ENCODE measurements at regions not wholly inside any gene's neighbourhood (a gene's known extent, or its start where the extent isn't known, plus 50 kb on each side); places are given as distances from the start of the nearest gene placed in this dataset.

DNA sequence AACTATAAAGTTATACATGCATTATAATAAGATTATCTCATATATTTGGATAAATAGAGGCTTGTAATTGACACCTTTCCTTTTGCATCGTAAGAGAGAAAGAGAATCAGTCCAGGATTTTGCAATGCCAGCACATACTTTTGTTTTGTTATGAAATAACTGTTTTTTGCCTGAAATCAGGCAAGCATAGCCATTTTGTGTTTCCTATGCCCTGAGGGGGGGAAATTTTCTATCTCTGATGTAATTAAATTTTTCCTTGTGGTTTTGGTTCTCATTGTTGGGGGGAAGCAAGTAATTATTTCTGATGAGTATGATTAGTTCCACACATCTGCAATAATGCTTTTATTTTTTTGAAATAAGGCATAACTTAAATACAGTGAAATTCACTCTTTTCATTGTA lies 229.4 kb downstream of the NDFIP2 start:
- no peak overlapping the region for H3K9ac ChIP-seq (ENCODE audit: insufficient read length, low read depth)
- no peaks in the 10 kb centered on the region for H3K9me3 ChIP-seq (ENCODE audit: insufficient read depth, low read length)
- no peak for TF ChIP-seq ZNF274 (IDR thresholded peaks at IDR 0.05; ENCODE audit: low read depth, low read length)
- H3K4me3 ChIP-seq (ENCODE audit: insufficient read length, low read depth): no peak overlapping the region
- H3K4me1 ChIP-seq (ENCODE audit: insufficient read depth, insufficient read length): no peaks in the 10 kb centered on the region
- H3K27me3 ChIP-seq (ENCODE audit: insufficient read depth, insufficient read length): no peaks in the 10 kb centered on the region
- no peak for DNase-seq (ENCODE audit: low read depth, low spot score)
- H3K36me3 ChIP-seq (ENCODE audit: insufficient read depth, insufficient read length, low read length): no peaks in the 10 kb centered on the region

DNA sequence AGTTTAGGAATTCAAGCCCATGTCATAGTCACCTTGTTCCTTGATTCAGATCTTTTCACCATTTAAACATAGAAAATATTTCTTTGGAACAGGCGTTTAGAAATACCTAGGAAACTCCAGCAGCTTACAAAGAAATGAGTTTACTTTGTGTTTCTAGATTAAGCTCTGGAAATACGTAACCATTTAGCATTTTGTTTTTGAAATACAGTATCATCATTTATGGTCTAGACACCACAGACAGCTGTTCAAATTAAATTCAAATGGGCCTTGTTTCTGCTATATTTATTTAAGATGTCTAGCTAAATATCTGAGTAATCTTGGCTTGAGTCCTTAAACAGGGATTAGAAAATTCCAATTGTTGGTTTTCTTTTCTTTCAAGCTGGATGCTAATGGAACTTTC lies 228.5 kb downstream of the NDFIP2 start:
- DNase-seq (ENCODE audit: low read depth, low spot score): no peak
- Histone ChIP-seq H3K4me1 (ENCODE audit: insufficient read depth, insufficient read length) (no peaks in the 10 kb centered on the region), H3K9me3 (ENCODE audit: insufficient read depth, low read length) (no peaks in the 10 kb centered on the region), H3K4me3 (ENCODE audit: insufficient read length, low read depth) (no peak overlapping the region), H3K36me3 (ENCODE audit: insufficient read depth, insufficient read length, low read length) (no peaks in the 10 kb centered on the region), H3K9ac (ENCODE audit: insufficient read length, low read depth) (no peak overlapping the region), H3K27me3 (ENCODE audit: insufficient read depth, insufficient read length) (no peaks in the 10 kb centered on the region)
- no peak for TF ChIP-seq SUZ12 (IDR thresholded peaks at IDR 0.05; ENCODE audit: extremely low read depth, insufficient read depth, insufficient read length)
- no peak for TF ChIP-seq YY1 (IDR thresholded peaks at IDR 0.05; ENCODE audit: insufficient read depth, insufficient read length)
- TF ChIP-seq ZNF274 (IDR thresholded peaks at IDR 0.05; ENCODE audit: low read depth, low read length): no peak

GRCh38 chr13:79703772-79704171 lies 222.8 kb downstream of the NDFIP2 start:
- H3K9ac ChIP-seq (ENCODE audit: insufficient read length, low read depth): no peak overlapping the region
- TF ChIP-seq ZNF274 (IDR thresholded peaks at IDR 0.05; ENCODE audit: low read depth, low read length) (no peak), SUZ12 (IDR thresholded peaks at IDR 0.05; ENCODE audit: extremely low read depth, insufficient read depth, insufficient read length) (no peak), YY1 (IDR thresholded peaks at IDR 0.05; ENCODE audit: insufficient read depth, insufficient read length) (no peak)
- no peak for DNase-seq (ENCODE audit: low read depth, low spot score)
- no peak overlapping the region for H3K4me3 ChIP-seq (ENCODE audit: insufficient read length, low read depth)
- no peaks in the 10 kb centered on the region for H3K4me1 ChIP-seq (ENCODE audit: insufficient read depth, insufficient read length)
- H3K9me3 ChIP-seq (ENCODE audit: insufficient read depth, low read length): no peaks in the 10 kb centered on the region
- H3K36me3 ChIP-seq (ENCODE audit: insufficient read depth, insufficient read length, low read length): no peaks in the 10 kb centered on the region
- no peaks in the 10 kb centered on the region for H3K27me3 ChIP-seq (ENCODE audit: insufficient read depth, insufficient read length)

DNA sequence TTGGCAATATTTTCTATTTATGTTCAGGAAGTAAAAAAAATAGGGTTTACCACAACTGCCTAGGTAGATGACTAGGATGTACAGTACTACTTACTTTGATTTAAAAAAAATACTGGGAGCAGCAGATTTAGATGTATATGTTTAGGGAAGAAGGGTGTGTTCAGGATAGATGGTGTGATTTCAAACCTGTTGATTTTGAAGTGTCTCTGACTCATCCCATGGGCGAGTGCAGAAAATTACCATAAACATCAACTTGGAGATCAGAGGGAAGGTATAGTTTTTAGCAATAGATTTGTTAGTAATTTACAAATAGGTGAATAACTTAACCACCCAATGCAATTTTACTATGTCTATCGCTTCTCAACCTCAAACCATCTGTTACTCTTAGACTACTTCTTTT lies 214.8 kb downstream of the NDFIP2 start:
- H3K36me3 ChIP-seq (ENCODE audit: insufficient read depth, insufficient read length, low read length): no peaks in the 10 kb centered on the region
- no peak for TF ChIP-seq ZNF274 (IDR thresholded peaks at IDR 0.05; ENCODE audit: low read depth, low read length)
- TF ChIP-seq SUZ12 (IDR thresholded peaks at IDR 0.05; ENCODE audit: extremely low read depth, insufficient read depth, insufficient read length): no peak
- TF ChIP-seq YY1 (IDR thresholded peaks at IDR 0.05; ENCODE audit: insufficient read depth, insufficient read length): no peak
- H3K4me1 ChIP-seq (ENCODE audit: insufficient read depth, insufficient read length): no peaks in the 10 kb centered on the region
- no peaks in the 10 kb centered on the region for H3K27me3 ChIP-seq (ENCODE audit: insufficient read depth, insufficient read length)
- H3K9me3 ChIP-seq (ENCODE audit: insufficient read depth, low read length): no peaks in the 10 kb centered on the region
- H3K4me3 ChIP-seq (ENCODE audit: insufficient read length, low read depth): no peak overlapping the region
- H3K9ac ChIP-seq (ENCODE audit: insufficient read length, low read depth): no peak overlapping the region
- no peak for DNase-seq (ENCODE audit: low read depth, low spot score)

DNA sequence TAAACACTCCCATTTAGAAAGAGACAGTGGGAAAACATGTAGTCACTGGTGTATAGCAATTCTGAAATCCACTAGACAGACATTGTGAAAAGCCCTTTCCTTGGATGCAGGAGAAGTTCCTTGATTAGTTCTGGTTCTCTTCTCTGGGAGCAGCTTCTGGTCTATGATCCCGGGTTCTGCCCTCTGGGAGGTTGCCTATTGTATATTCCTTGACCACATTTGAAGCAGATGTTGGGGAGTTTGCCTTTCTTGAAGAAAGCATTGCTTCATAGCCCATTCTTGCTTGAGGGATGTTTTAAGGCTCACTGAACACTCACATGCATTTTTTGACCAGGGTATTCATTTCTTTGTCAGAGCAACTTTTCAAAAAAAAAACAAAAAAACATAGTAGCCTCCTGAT lies 211.9 kb downstream of the NDFIP2 start:
- Histone ChIP-seq H3K9me3 (ENCODE audit: insufficient read depth, low read length) (no peaks in the 10 kb centered on the region), H3K4me3 (ENCODE audit: insufficient read length, low read depth) (no peak overlapping the region), H3K27me3 (ENCODE audit: insufficient read depth, insufficient read length) (no peaks in the 10 kb centered on the region), H3K9ac (ENCODE audit: insufficient read length, low read depth) (no peak overlapping the region), H3K36me3 (ENCODE audit: insufficient read depth, insufficient read length, low read length) (no peaks in the 10 kb centered on the region), H3K4me1 (ENCODE audit: insufficient read depth, insufficient read length) (no peaks in the 10 kb centered on the region)
- no peak for DNase-seq (ENCODE audit: low read depth, low spot score)
- TF ChIP-seq YY1 (IDR thresholded peaks at IDR 0.05; ENCODE audit: insufficient read depth, insufficient read length): no peak
- TF ChIP-seq SUZ12 (IDR thresholded peaks at IDR 0.05; ENCODE audit: extremely low read depth, insufficient read depth, insufficient read length): no peak
- TF ChIP-seq ZNF274 (IDR thresholded peaks at IDR 0.05; ENCODE audit: low read depth, low read length): no peak

- Histone ChIP-seq H3K9me3 (ENCODE audit: insufficient read depth, low read length) (no peaks in the 10 kb centered on the region), H3K27me3 (ENCODE audit: insufficient read depth, insufficient read length) (no peaks in the 10 kb centered on the region), H3K9ac (ENCODE audit: insufficient read length, low read depth) (no peak overlapping the region), H3K4me3 (ENCODE audit: insufficient read length, low read depth) (no peak overlapping the region), H3K4me1 (ENCODE audit: insufficient read depth, insufficient read length) (no peaks in the 10 kb centered on the region), H3K36me3 (ENCODE audit: insufficient read depth, insufficient read length, low read length) (no peaks in the 10 kb centered on the region)
- TF ChIP-seq YY1 (IDR thresholded peaks at IDR 0.05; ENCODE audit: insufficient read depth, insufficient read length): no peak
- TF ChIP-seq ZNF274 (IDR thresholded peaks at IDR 0.05; ENCODE audit: low read depth, low read length): no peak
- TF ChIP-seq SUZ12 (IDR thresholded peaks at IDR 0.05; ENCODE audit: extremely low read depth, insufficient read depth, insufficient read length): no peak
- DNase-seq (ENCODE audit: low read depth, low spot score): no peak
Observed at GRCh38 chr13:79691826-79692225, 210.9 kb downstream of the NDFIP2 start.

DNA sequence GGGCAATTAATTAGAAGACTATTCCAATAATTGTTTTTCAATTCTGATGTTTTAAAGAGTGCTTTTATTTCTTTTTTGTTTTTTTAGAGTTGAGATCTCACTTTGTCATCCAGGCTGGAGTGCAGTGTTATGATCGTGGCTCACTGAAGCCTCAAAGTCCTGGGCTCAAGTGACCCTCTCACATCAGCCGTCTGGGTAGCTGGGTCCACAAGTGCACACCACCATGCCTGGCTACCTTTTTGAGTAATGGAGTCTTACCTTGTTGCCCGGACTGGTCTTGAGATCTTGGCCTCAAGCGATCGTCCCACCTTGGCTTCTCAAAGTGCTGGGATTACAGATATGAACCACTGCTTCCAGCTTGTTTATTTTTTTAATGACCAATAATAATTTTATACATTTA lies 207.8 kb downstream of the NDFIP2 start:
- Histone ChIP-seq H3K9ac (ENCODE audit: insufficient read length, low read depth) (no peak overlapping the region), H3K4me3 (ENCODE audit: insufficient read length, low read depth) (no peak overlapping the region), H3K27me3 (ENCODE audit: insufficient read depth, insufficient read length) (no peaks in the 10 kb centered on the region), H3K4me1 (ENCODE audit: insufficient read depth, insufficient read length) (no peaks in the 10 kb centered on the region), H3K9me3 (ENCODE audit: insufficient read depth, low read length) (no peaks in the 10 kb centered on the region), H3K36me3 (ENCODE audit: insufficient read depth, insufficient read length, low read length) (no peaks in the 10 kb centered on the region)
- TF ChIP-seq ZNF274 (IDR thresholded peaks at IDR 0.05; ENCODE audit: low read depth, low read length) (no peak), SUZ12 (IDR thresholded peaks at IDR 0.05; ENCODE audit: extremely low read depth, insufficient read depth, insufficient read length) (no peak), YY1 (IDR thresholded peaks at IDR 0.05; ENCODE audit: insufficient read depth, insufficient read length) (no peak)
- DNase-seq (ENCODE audit: low read depth, low spot score): no peak

GRCh38 chr13:79686441-79686840 lies 205.5 kb downstream of the NDFIP2 start:
- Histone ChIP-seq H3K27me3 (ENCODE audit: insufficient read depth, insufficient read length) (no peaks in the 10 kb centered on the region), H3K4me1 (ENCODE audit: insufficient read depth, insufficient read length) (no peaks in the 10 kb centered on the region), H3K9me3 (ENCODE audit: insufficient read depth, low read length) (no peaks in the 10 kb centered on the region), H3K9ac (ENCODE audit: insufficient read length, low read depth) (no peak overlapping the region), H3K4me3 (ENCODE audit: insufficient read length, low read depth) (no peak overlapping the region), H3K36me3 (ENCODE audit: insufficient read depth, insufficient read length, low read length) (no peaks in the 10 kb centered on the region)
- TF ChIP-seq ZNF274 (IDR thresholded peaks at IDR 0.05; ENCODE audit: low read depth, low read length) (no peak), YY1 (IDR thresholded peaks at IDR 0.05; ENCODE audit: insufficient read depth, insufficient read length) (no peak), SUZ12 (IDR thresholded peaks at IDR 0.05; ENCODE audit: extremely low read depth, insufficient read depth, insufficient read length) (no peak)
- DNase-seq (ENCODE audit: low read depth, low spot score): no peak
